ENCODE measurements at regions not wholly inside any gene's neighbourhood (a gene's known extent, or its start where the extent isn't known, plus 50 kb on each side); places are given as distances from the start of the nearest gene placed in this dataset.

DNA sequence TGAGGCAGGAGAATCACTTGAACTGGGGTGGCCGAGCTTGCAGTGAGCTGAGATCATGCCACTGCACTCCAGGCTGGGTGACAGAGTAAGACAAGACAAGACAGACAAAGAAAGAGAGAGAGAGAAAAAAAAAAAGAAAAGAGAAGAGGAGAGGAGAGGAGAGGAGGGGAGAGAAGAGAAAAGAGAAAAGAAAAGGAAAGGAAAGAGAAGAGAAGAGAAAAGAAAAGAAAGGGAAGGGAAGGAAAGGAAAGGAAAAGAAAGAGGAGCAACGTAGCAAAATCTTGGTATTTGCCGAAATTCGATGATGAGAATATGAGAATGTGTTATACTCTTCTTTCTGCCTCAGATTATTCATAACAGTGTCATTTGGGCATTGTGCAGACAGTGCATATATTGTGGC lies 101.2 kb upstream of the PFKP start:
- no peak for TF ChIP-seq POLR2AphosphoS5 (IDR thresholded peaks at IDR 0.05; ENCODE audit: low read depth, low read length)
- no peak for TF ChIP-seq POLR2A (IDR thresholded peaks at IDR 0.05; ENCODE audit: low read depth, low read length)
- no peak for TF ChIP-seq TAF1 (IDR thresholded peaks at IDR 0.05; ENCODE audit: borderline replicate concordance, low read depth, low read length)
- no peak for DNase-seq (ENCODE audit: insufficient read length)
- FAIRE-seq = no peak

- DNase-seq (ENCODE audit: insufficient read length) = no peak
- no peak for FAIRE-seq
- TF ChIP-seq POLR2AphosphoS5 (IDR thresholded peaks at IDR 0.05; ENCODE audit: low read depth, low read length) (no peak), TAF1 (IDR thresholded peaks at IDR 0.05; ENCODE audit: borderline replicate concordance, low read depth, low read length) (no peak), POLR2A (IDR thresholded peaks at IDR 0.05; ENCODE audit: low read depth, low read length) (no peak)
Measured at GRCh38 chr10:2964632-2965296, 102.6 kb upstream of the PFKP start.

DNA sequence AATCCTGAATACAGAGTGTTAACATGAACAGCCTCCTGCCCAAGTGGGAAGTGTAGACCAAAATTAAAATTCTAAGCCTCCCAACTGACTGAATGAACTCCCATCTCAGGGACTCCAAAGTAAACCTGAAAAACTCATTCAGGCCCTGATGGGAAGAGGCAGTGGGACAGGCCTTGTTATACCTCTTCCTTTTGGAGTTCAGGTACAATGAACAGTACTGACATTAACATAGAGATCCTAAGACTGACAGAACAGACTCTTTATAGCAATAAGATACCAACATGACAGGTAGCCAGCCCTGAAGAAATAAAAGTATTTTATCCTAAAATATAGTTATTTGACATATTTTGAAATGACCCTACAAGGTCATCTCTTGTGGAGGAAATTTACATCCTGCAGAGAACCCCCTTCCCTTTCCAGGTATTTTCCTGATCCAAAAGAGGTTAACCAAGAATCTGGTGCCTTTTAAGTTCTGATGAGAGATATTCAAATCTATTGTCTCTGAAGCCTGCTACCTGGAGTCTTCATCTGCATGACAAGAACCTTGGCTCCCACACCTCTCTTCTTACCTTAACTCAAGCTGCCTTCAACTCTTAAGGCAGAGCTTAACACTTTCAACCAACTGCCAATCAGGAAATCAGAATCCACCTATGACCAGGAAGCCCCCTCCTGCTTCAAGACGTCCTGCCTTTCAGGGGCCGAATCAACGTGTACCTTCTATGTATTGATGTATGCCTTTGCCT lies 103.3 kb upstream of the PFKP start:
- no peak for FAIRE-seq
- no peak for DNase-seq (ENCODE audit: insufficient read length)
- TF ChIP-seq POLR2A (IDR thresholded peaks at IDR 0.05; ENCODE audit: low read depth, low read length) (no peak), TAF1 (IDR thresholded peaks at IDR 0.05; ENCODE audit: borderline replicate concordance, low read depth, low read length) (no peak), POLR2AphosphoS5 (IDR thresholded peaks at IDR 0.05; ENCODE audit: low read depth, low read length) (no peak)

DNA sequence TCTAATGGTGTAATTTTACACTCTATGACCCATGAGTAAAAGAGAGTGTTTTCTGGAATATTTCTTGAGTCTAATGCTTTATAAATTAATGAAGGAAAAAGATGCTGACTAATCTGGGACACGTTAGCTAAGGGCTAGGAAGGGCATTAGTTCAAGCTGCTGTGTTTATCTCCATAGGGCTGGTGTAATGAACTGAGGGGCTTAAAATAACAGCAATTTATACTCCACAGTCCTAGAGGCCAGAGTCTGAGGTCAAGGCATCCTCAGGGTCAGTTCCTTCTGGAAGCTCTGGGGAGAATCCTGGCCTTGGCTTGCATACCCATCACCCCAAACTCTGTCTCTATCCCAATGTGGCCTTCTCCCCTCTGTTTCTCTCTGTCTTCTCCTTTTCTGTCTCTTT lies 105.2 kb upstream of the PFKP start:
- TF ChIP-seq POLR2AphosphoS5 (IDR thresholded peaks at IDR 0.05; ENCODE audit: low read depth, low read length) = no peak
- TF ChIP-seq POLR2A (IDR thresholded peaks at IDR 0.05; ENCODE audit: low read depth, low read length) = no peak
- TF ChIP-seq TAF1 (IDR thresholded peaks at IDR 0.05; ENCODE audit: borderline replicate concordance, low read depth, low read length) = no peak
- FAIRE-seq (no peak), DNase-seq (ENCODE audit: insufficient read length) (no peak)

DNA sequence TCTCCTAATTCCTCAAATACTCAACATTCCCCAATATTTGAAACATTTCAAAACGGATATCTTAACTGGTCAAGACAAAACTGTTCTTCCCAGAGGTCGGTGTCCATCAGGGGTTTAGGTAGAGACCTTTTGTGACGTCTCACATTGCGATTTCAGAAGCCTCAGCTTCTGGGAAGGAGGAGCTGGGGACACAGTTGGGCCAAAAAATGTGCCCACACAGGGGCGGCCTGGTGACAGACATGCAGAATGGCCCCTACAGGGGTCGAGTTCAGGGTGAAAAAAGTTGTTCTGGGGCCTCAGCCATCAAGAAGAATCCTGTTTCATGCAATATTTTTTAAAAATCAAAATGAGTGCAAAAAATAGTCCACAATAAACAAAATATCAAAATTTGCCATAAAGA lies 108.7 kb upstream of the PFKP start:
- TF ChIP-seq TAF1 (IDR thresholded peaks at IDR 0.05; ENCODE audit: borderline replicate concordance, low read depth, low read length) = no peak
- no peak for TF ChIP-seq POLR2AphosphoS5 (IDR thresholded peaks at IDR 0.05; ENCODE audit: low read depth, low read length)
- TF ChIP-seq POLR2A (IDR thresholded peaks at IDR 0.05; ENCODE audit: low read depth, low read length) = no peak
- FAIRE-seq (no peak), DNase-seq (ENCODE audit: insufficient read length) (no peak)

GRCh38 chr10:2957785-2958184 lies 109.6 kb upstream of the PFKP start:
- FAIRE-seq = no peak
- no peak for DNase-seq (ENCODE audit: insufficient read length)
- TF ChIP-seq POLR2AphosphoS5 (IDR thresholded peaks at IDR 0.05; ENCODE audit: low read depth, low read length) (no peak), POLR2A (IDR thresholded peaks at IDR 0.05; ENCODE audit: low read depth, low read length) (no peak), TAF1 (IDR thresholded peaks at IDR 0.05; ENCODE audit: borderline replicate concordance, low read depth, low read length) (no peak)

DNA sequence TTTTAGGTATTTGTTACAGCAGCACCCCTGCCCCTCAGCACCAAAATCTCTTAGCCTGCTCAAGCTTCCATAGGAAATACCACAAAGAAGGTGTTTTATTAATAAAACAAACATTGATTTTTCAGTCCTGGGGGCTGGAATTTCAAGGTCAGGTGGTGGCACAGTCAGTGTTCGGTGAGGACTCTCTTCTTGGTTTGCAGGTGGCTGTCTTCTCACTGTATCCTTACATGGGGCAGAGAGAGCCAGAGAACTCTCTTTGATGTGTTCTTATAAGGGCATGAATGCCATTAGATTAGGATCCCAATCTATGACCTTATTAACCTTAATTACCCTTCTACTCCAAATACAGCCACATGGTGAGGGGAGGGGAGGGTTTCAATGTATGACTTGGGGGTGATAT lies 112.3 kb upstream of the PFKP start:
- TF ChIP-seq TAF1 (IDR thresholded peaks at IDR 0.05; ENCODE audit: borderline replicate concordance, low read depth, low read length) (no peak), POLR2A (IDR thresholded peaks at IDR 0.05; ENCODE audit: low read depth, low read length) (no peak), POLR2AphosphoS5 (IDR thresholded peaks at IDR 0.05; ENCODE audit: low read depth, low read length) (no peak)
- no peak for FAIRE-seq
- DNase-seq (ENCODE audit: insufficient read length) = no peak

- FAIRE-seq (no peak), DNase-seq (ENCODE audit: insufficient read length) (no peak)
- TF ChIP-seq POLR2A (IDR thresholded peaks at IDR 0.05; ENCODE audit: low read depth, low read length) (no peak), TAF1 (IDR thresholded peaks at IDR 0.05; ENCODE audit: borderline replicate concordance, low read depth, low read length) (no peak), POLR2AphosphoS5 (IDR thresholded peaks at IDR 0.05; ENCODE audit: low read depth, low read length) (no peak)
Measured at GRCh38 chr10:2953495-2953894, 113.9 kb upstream of the PFKP start.

- no peak for DNase-seq (ENCODE audit: insufficient read length)
- TF ChIP-seq TAF1 (IDR thresholded peaks at IDR 0.05; ENCODE audit: borderline replicate concordance, low read depth, low read length) (no peak), POLR2A (IDR thresholded peaks at IDR 0.05; ENCODE audit: low read depth, low read length) (no peak), POLR2AphosphoS5 (IDR thresholded peaks at IDR 0.05; ENCODE audit: low read depth, low read length) (no peak)
- FAIRE-seq = no peak
Measured at GRCh38 chr10:2951235-2951835, 116.0 kb upstream of the PFKP start.

- DNase-seq (ENCODE audit: insufficient read length) = no peak
- TF ChIP-seq POLR2A (IDR thresholded peaks at IDR 0.05; ENCODE audit: low read depth, low read length) (no peak), TAF1 (IDR thresholded peaks at IDR 0.05; ENCODE audit: borderline replicate concordance, low read depth, low read length) (no peak), POLR2AphosphoS5 (IDR thresholded peaks at IDR 0.05; ENCODE audit: low read depth, low read length) (no peak)
- no peak for FAIRE-seq
Measured at GRCh38 chr10:2950546-2950945, 116.8 kb upstream of the PFKP start.

DNA sequence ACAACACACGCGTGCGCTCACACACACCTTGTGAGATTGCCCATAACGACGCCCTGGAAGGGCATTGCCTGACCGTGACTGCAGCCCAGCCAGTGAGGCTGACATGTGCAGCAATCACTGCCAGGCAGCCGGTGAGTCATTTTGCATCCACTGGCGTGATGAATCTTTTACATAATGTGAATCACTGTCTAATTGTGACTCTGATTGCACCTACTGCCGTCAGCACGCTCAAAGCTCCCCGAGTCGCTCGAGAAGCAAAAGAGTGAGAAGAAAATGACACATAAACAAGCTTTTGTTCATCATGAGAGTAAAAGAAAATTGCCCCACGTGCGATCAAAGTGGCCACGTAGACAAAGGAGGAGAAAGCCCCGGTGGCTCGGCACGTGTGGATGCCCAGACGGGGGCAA lies 117.4 kb upstream of the PFKP start:
- FAIRE-seq (no peak), DNase-seq (ENCODE audit: insufficient read length) (no peak)
- TF ChIP-seq POLR2AphosphoS5 (IDR thresholded peaks at IDR 0.05; ENCODE audit: low read depth, low read length) = no peak
- no peak for TF ChIP-seq TAF1 (IDR thresholded peaks at IDR 0.05; ENCODE audit: borderline replicate concordance, low read depth, low read length)
- no peak for TF ChIP-seq POLR2A (IDR thresholded peaks at IDR 0.05; ENCODE audit: low read depth, low read length)

Measured in GM12892 (cell line).